ENCODE measurements at regions not wholly inside any gene's neighbourhood (a gene's known extent, or its start where the extent isn't known, plus 50 kb on each side); places are given as distances from the start of the nearest gene placed in this dataset.

GRCh38 chr15:54719325-54719724 is 477.4 kb downstream of the RSL24D1 start:
- DNase-seq: no peak

- DNase-seq: no peak
Measured at GRCh38 chr15:54707805-54708752, 488.7 kb downstream of the RSL24D1 start.

DNA sequence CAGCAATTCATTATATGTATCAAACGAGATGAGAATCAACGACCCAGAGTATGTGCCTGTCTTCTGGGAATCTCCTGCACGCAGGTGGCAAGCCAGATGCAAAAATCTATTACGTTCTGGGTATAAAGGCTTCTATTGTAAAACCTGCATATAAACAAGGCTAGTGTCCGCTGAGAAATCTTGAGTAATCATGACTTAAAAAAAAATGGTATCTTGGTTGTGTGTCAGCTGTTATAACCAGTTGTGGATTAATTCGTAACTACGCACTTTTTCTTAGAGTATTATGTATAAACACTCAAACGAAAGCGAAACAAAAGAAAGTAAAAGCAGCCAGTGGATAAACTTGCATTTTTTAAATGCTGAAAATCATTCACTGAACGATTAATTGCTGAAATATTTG is 509.1 kb downstream of the RSL24D1 start:
- DNase-seq: no peak
